Ishikawa (cell line): ENCODE measurements at regions not wholly inside any gene's neighbourhood (a gene's known extent, or its start where the extent isn't known, plus 50 kb on each side); places are given as distances from the start of the nearest gene placed in this dataset.

ENCODE experiments used
- CEBPB ChIP-seq: IDR thresholded peaks from 2 replicates; pipeline ENCODE4 v1.6.1; 2012
- CREB1 ChIP-seq: IDR thresholded peaks from 2 replicates; pipeline ENCODE4 v1.6.1; 2012; ENCODE audit warnings: low read depth
- EGR1 ChIP-seq: IDR thresholded peaks from 2 replicates; pipeline ENCODE4 v1.6.1; 2012
- EP300 ChIP-seq: IDR thresholded peaks from 2 replicates; pipeline ENCODE4 v1.6.1; 2012; ENCODE audit warnings: borderline replicate concordance
- FOXM1 ChIP-seq: IDR thresholded peaks from 2 replicates; pipeline ENCODE4 v1.6.1; 2012; ENCODE audit warnings: low read depth, borderline replicate concordance
- MAX ChIP-seq: IDR thresholded peaks from 2 replicates; pipeline ENCODE4 v1.6.1; 2012
- NFIC ChIP-seq: IDR thresholded peaks from 2 replicates; pipeline ENCODE4 v1.6.1; 2012
- RAD21 ChIP-seq: IDR thresholded peaks from 2 replicates; pipeline ENCODE4 v1.6.1; 2012; ENCODE audit warnings: low read depth
- REST ChIP-seq: IDR thresholded peaks from 2 replicates; pipeline ENCODE4 v1.6.1; 2012; ENCODE audit warnings: low read depth, mild to moderate bottlenecking
- TAF1 ChIP-seq: IDR thresholded peaks from 2 replicates; pipeline ENCODE4 v1.6.1; 2012; ENCODE audit warnings: low read depth, mild to moderate bottlenecking
- TCF12 ChIP-seq: IDR thresholded peaks from 2 replicates; pipeline ENCODE4 v1.6.1; 2012; ENCODE audit warnings: low read depth
- TEAD4 ChIP-seq: IDR thresholded peaks from 2 replicates; pipeline ENCODE4 v1.6.1; 2012
- USF1 ChIP-seq: IDR thresholded peaks from 2 replicates; pipeline ENCODE4 v1.6.1; 2012
- YY1 ChIP-seq: IDR thresholded peaks from 2 replicates; pipeline ENCODE4 v1.6.1; 2012; ENCODE audit warnings: low read depth
- ZBTB7A ChIP-seq: IDR thresholded peaks from 2 replicates; pipeline ENCODE4 v1.6.1; 2012; ENCODE audit warnings: low read depth

- TF ChIP-seq CREB1 (no peak), RAD21 (no peak), ZBTB7A (no peak), CEBPB (no peak), FOXM1 (no peak), REST (no peak), MAX (no peak), TCF12 (no peak), TEAD4 (no peak), USF1 (no peak), EP300 (no peak), NFIC (no peak), EGR1 (no peak)
Measured at GRCh38 chr6:193180-193579, 99.1 kb upstream of the DUSP22 start.

GRCh38 chr6:193773-194310 is 98.4 kb upstream of the DUSP22 start:
- TF ChIP-seq REST (no peak), ZBTB7A (no peak), CREB1 (no peak), USF1 (no peak), NFIC (no peak), TAF1 (no peak), FOXM1 (no peak), EGR1 (no peak), CEBPB (no peak), TCF12 (no peak), TEAD4 (no peak), EP300 (no peak), MAX (no peak), RAD21 (no peak)

GRCh38 chr6:195861-196360 is 96.4 kb upstream of the DUSP22 start:
- TF ChIP-seq YY1 (no peak), TCF12 (no peak), CEBPB (no peak), EGR1 (no peak), MAX (no peak), FOXM1 (no peak), RAD21 (no peak), TEAD4 (no peak), EP300 (no peak), USF1 (no peak), ZBTB7A (no peak), CREB1 (no peak), NFIC (no peak), TAF1 (no peak), REST (no peak)
